ENCODE measurements at regions not wholly inside any gene's neighbourhood (a gene's known extent, or its start where the extent isn't known, plus 50 kb on each side); places are given as distances from the start of the nearest gene placed in this dataset.
"Not testable (repeated sequence)": the region's sequence is repeated elsewhere in the genome, so short reads cannot be mapped to it uniquely, and the experiment has no call there.

DNA sequence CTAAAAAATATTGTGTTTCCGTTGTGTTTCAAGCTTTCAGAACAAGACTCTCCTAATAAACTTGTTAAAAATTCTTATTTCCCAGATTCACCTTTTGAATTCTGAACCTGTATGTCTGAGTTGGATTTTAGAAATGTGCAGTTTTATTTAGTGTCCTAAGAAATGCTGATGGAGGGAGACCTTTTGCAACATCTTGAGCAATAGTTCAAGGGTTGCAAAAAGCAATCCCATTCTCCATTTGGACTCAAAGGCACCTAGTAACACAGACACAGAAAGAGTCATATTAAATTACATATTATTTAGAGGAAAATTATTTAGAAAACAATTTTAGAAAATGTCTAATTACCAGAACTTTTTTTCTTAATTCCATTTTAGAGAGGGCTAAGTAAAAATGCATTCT is 448.5 kb downstream of the FRK start:
- DNase-seq, result no peak
- WGBS (ENCODE audit: insufficient coverage, low lambda C conversion rate), result no CpG with 5 or more reads among the region's 1 CpG

DNA sequence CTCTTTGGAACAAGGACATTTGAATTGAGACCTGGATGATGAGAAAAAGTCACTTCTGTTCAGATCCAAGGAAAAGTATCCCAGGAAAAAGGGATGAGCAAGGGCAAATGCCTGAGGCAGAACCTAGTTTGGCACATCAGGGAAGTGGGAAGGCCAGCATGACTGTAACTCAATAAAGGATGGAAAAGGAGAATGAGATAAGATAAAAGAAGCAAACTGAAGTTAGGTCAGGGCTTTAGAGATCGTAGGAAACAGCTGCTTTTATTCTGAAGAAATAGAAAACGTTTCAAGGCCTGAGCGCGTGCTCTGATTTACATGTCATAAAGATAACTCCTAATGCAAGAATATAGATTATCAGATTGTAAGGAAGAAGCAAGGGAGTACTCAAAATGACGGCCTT is 450.0 kb downstream of the FRK start:
- no peaks in the 10 kb centered on the region for H3K27me3 ChIP-seq (ENCODE audit: control insufficient read depth, insufficient read depth, low read length)

More for the DNA sequence above, 448.5 kb downstream of the FRK start:
- H3K4me1 ChIP-seq (ENCODE audit: control insufficient read depth, insufficient read depth, low read length), result no peaks in the 10 kb centered on the region
- H3K27ac ChIP-seq (ENCODE audit: low read length), result no peak overlapping the region
- no peaks in the 10 kb centered on the region for H3K9me3 ChIP-seq (ENCODE audit: control insufficient read depth, low read depth, low read length)
- H3K27me3 ChIP-seq (ENCODE audit: control insufficient read depth, insufficient read depth, low read length), result no peaks in the 10 kb centered on the region
- H3K4me3 ChIP-seq (ENCODE audit: low read length), result no peak overlapping the region
- no peaks in the 10 kb centered on the region for H3K36me3 ChIP-seq (ENCODE audit: control insufficient read depth, insufficient read depth, low read length)

DNA sequence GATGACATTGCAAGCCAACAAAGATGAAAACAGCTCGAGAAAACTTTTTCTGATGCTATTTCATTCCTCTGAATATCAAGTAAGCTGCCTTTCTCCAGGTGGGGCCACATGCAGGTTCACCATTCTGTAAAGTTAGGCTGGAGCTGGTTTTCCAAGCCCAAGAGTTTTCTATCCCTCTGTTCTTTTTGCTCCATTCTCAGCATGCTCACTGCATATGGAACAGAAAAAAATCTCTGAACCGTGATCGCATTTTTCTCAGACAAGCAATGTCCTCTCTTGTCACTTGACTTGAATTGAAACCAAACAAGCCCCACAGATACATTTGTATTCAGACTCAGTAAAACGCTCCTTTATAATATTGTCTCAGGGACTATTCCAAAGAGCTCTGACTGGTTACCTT is 451.6 kb downstream of the FRK start:
- no peak for DNase-seq
- WGBS (ENCODE audit: insufficient coverage, low lambda C conversion rate), result 83% methylated on average over 2 of the region's 4 CpGs

More for the DNA sequence above, 450.0 kb downstream of the FRK start:
- H3K4me1 ChIP-seq (ENCODE audit: control insufficient read depth, insufficient read depth, low read length), result no peaks in the 10 kb centered on the region
- no peak overlapping the region for H3K4me3 ChIP-seq (ENCODE audit: low read length)
- no peak for DNase-seq
- WGBS (ENCODE audit: insufficient coverage, low lambda C conversion rate), result 15% methylated on average over 4 of the region's 5 CpGs
- no peak overlapping the region for H3K27ac ChIP-seq (ENCODE audit: low read length)
- no peaks in the 10 kb centered on the region for H3K36me3 ChIP-seq (ENCODE audit: control insufficient read depth, insufficient read depth, low read length)
- no peaks in the 10 kb centered on the region for H3K9me3 ChIP-seq (ENCODE audit: control insufficient read depth, low read depth, low read length)

DNA sequence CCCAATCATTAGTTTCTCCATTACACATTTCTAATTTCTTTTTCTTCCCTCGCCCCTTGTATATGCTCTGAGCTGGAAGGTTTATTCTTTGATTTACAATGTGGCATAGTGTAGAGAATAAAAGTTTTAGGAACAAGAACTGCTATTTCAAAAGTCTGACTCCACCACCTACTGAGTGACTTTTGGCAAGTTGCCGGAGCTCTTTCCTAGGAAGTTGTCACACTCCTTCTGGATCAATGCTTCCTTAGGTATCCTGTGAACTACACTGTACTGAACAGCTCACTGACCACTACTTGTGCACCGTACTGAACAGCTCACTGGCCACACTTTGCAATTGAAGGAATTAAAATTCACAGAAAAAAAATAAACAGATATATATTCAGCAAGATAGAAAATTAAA is 458.2 kb downstream of the FRK start:
- no peaks in the 10 kb centered on the region for H3K27me3 ChIP-seq (ENCODE audit: control insufficient read depth, insufficient read depth, low read length)
- no peak for DNase-seq
- no peaks in the 10 kb centered on the region for H3K9me3 ChIP-seq (ENCODE audit: control insufficient read depth, low read depth, low read length)
- WGBS (ENCODE audit: insufficient coverage, low lambda C conversion rate), result 100% methylated on average over 1 of the region's 3 CpGs
- H3K4me1 ChIP-seq (ENCODE audit: control insufficient read depth, insufficient read depth, low read length), result no peaks in the 10 kb centered on the region
- H3K27ac ChIP-seq (ENCODE audit: low read length), result no peak overlapping the region
- no peaks in the 10 kb centered on the region for H3K36me3 ChIP-seq (ENCODE audit: control insufficient read depth, insufficient read depth, low read length)
- no peak overlapping the region for H3K4me3 ChIP-seq (ENCODE audit: low read length)

More for the DNA sequence above, 451.6 kb downstream of the FRK start:
- Histone ChIP-seq H3K4me3 (ENCODE audit: low read length) (no peak overlapping the region), H3K27ac (ENCODE audit: low read length) (no peak overlapping the region), H3K36me3 (ENCODE audit: control insufficient read depth, insufficient read depth, low read length) (no peaks in the 10 kb centered on the region), H3K4me1 (ENCODE audit: control insufficient read depth, insufficient read depth, low read length) (no peaks in the 10 kb centered on the region), H3K27me3 (ENCODE audit: control insufficient read depth, insufficient read depth, low read length) (no peaks in the 10 kb centered on the region), H3K9me3 (ENCODE audit: control insufficient read depth, low read depth, low read length) (no peaks in the 10 kb centered on the region)

DNA sequence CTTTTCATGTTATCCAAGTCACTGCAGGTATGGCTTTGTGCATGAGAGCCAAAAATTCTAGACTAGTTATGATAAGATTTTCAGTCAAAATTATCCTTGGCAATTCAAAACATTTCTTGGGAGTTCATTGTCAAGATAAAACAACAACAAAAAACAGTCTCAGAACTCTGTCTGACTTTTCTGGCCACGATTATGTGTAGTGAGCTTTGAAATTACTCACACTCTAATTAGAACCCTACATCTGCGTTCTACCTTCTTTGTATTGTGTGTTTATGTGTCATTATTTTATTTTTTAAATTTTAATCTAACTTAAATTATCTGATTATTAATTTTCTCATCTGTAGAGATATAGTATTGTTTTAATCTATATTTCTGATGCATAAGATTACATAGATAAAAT is 459.2 kb downstream of the FRK start:
- no peak overlapping the region for H3K4me3 ChIP-seq (ENCODE audit: low read length)
- no peaks in the 10 kb centered on the region for H3K9me3 ChIP-seq (ENCODE audit: control insufficient read depth, low read depth, low read length)
- H3K27ac ChIP-seq (ENCODE audit: low read length), result no peak overlapping the region
- WGBS (ENCODE audit: insufficient coverage, low lambda C conversion rate), result 75% methylated on average over 2 of the region's 2 CpGs
- DNase-seq, result no peak
- no peaks in the 10 kb centered on the region for H3K4me1 ChIP-seq (ENCODE audit: control insufficient read depth, insufficient read depth, low read length)
- no peaks in the 10 kb centered on the region for H3K27me3 ChIP-seq (ENCODE audit: control insufficient read depth, insufficient read depth, low read length)
- H3K36me3 ChIP-seq (ENCODE audit: control insufficient read depth, insufficient read depth, low read length), result no peaks in the 10 kb centered on the region

DNA sequence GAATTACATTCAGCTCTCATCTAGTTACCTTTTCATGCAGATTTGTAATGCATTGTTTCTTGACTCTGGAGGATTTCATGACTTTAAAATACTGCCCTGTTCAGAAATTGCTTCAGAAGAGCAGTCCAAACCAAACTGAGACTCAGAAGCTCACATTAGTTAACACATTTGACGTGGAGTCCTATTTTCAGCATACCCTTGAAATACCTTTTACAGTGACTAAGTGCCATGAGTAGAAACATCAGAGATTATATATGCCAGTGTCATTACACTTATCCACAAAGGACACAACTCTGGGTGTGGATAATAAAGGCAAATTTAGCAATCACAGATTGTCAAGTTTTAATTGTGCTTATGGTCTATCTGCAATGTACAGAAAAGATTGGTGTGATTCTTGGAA is 459.6 kb downstream of the FRK start:
- Histone ChIP-seq H3K4me1 (ENCODE audit: control insufficient read depth, insufficient read depth, low read length) (no peaks in the 10 kb centered on the region), H3K36me3 (ENCODE audit: control insufficient read depth, insufficient read depth, low read length) (no peaks in the 10 kb centered on the region), H3K27me3 (ENCODE audit: control insufficient read depth, insufficient read depth, low read length) (no peaks in the 10 kb centered on the region), H3K27ac (ENCODE audit: low read length) (no peak overlapping the region), H3K9me3 (ENCODE audit: control insufficient read depth, low read depth, low read length) (no peaks in the 10 kb centered on the region), H3K4me3 (ENCODE audit: low read length) (no peak overlapping the region)
- no peak for DNase-seq
- WGBS (ENCODE audit: insufficient coverage, low lambda C conversion rate), result no CpG with 5 or more reads among the region's 1 CpG

DNA sequence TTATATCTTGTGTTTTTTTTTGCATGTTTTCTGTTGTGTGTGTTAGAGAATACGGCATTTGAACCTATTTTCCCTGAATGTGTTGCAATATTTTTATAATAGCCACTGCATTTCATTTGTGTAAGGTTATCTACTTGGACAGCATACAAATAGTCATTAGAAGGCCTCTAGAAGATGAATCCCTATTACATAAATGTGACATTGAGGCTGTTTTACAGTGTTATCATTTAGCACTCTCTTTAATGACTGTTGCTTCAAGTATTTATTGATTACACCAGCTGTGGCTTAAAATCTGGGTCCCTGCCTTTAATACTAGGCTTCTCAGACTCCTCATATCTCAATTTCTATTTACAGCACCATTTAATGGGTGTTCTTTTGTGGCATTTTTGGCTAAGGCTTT is 465.8 kb downstream of the FRK start:
- H3K36me3 ChIP-seq (ENCODE audit: control insufficient read depth, insufficient read depth, low read length), result no peaks in the 10 kb centered on the region
- no peak for DNase-seq
- no CpG with 5 or more reads among the region's 1 CpG for WGBS (ENCODE audit: insufficient coverage, low lambda C conversion rate)

DNA sequence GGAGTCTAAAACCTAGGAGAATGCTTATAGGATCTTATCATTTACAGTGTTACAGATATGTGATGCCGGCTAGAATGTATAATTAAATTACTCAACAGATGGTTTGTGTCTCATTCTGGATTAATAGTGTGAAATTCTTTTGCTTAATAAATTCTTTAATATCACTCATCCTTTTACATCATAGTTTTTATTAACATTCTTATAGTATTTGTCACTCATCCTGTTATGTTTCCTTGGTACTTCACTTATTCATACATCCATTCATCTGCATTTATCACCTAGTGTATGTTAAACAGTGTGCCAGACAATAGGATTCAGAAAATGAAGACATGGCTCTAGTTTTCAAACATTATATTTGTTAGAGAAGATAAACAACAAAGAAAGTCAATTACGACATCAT is 468.7 kb downstream of the FRK start:
- WGBS (ENCODE audit: insufficient coverage, low lambda C conversion rate), result 75% methylated on average over 1 of the region's 2 CpGs
- no peak overlapping the region for H3K27ac ChIP-seq (ENCODE audit: low read length)
- DNase-seq, result no peak

More for the DNA sequence above, 465.8 kb downstream of the FRK start:
- no peaks in the 10 kb centered on the region for H3K27me3 ChIP-seq (ENCODE audit: control insufficient read depth, insufficient read depth, low read length)
- H3K4me1 ChIP-seq (ENCODE audit: control insufficient read depth, insufficient read depth, low read length), result no peaks in the 10 kb centered on the region
- H3K27ac ChIP-seq (ENCODE audit: low read length), result no peak overlapping the region
- H3K4me3 ChIP-seq (ENCODE audit: low read length), result no peak overlapping the region
- H3K9me3 ChIP-seq (ENCODE audit: control insufficient read depth, low read depth, low read length), result no peaks in the 10 kb centered on the region

DNA sequence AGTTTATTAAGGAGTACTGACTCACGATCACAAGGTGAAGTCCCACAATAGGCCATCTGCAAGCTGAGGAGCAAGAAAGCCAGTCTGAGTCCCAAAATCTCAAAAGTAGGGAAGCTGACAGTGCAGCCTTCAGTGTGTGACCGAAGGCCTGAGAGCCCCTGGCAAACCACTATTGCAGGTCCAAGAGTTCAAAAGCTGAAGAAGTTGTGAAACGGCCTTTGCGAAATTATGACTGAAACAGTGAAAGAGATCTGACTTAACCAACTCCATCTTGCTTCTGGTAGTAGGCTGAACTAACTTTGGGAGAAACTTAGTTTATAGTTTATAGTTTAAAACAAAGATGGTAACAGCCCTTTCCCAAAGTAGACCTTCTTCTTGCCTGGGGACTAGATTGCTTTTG is 471.6 kb downstream of the FRK start:
- H3K27me3 ChIP-seq (ENCODE audit: control insufficient read depth, insufficient read depth, low read length); H3K4me3 ChIP-seq (ENCODE audit: low read length); H3K36me3 ChIP-seq (ENCODE audit: control insufficient read depth, insufficient read depth, low read length); H3K9me3 ChIP-seq (ENCODE audit: control insufficient read depth, low read depth, low read length); H3K4me1 ChIP-seq (ENCODE audit: control insufficient read depth, insufficient read depth, low read length); DNase-seq; H3K27ac ChIP-seq (ENCODE audit: low read length): not testable (repeated sequence)
- WGBS (ENCODE audit: insufficient coverage, low lambda C conversion rate), result 100% methylated on average over 1 of the region's 4 CpGs

More for the DNA sequence above, 468.7 kb downstream of the FRK start:
- H3K36me3 ChIP-seq (ENCODE audit: control insufficient read depth, insufficient read depth, low read length), result no peaks in the 10 kb centered on the region
- no peaks in the 10 kb centered on the region for H3K9me3 ChIP-seq (ENCODE audit: control insufficient read depth, low read depth, low read length)
- no peak overlapping the region for H3K4me3 ChIP-seq (ENCODE audit: low read length)
- H3K4me1 ChIP-seq (ENCODE audit: control insufficient read depth, insufficient read depth, low read length), result no peaks in the 10 kb centered on the region
- H3K27me3 ChIP-seq (ENCODE audit: control insufficient read depth, insufficient read depth, low read length), result no peaks in the 10 kb centered on the region

DNA sequence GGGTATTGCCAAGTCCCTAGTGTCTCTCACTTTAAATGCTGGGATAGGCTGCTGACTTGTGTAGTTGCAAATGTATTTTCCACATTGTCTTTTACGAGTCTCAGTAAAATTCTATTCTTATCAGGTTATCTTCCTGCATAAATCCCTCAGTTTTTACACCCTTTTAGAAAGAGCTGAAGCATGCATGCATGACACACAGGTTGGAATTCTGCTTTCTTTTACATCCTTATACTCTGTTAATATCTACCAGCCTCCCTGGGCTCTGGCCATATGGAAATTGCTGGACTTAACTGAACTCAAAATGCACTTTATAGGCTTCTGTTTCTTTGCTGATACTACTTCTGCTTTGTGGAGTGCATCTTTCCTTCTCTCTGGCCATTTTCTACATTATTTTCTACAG is 477.4 kb downstream of the FRK start:
- Histone ChIP-seq H3K4me3 (ENCODE audit: low read length) (no peak overlapping the region), H3K27ac (ENCODE audit: low read length) (no peak overlapping the region), H3K4me1 (ENCODE audit: control insufficient read depth, insufficient read depth, low read length) (no peaks in the 10 kb centered on the region), H3K9me3 (ENCODE audit: control insufficient read depth, low read depth, low read length) (no peaks in the 10 kb centered on the region), H3K36me3 (ENCODE audit: control insufficient read depth, insufficient read depth, low read length) (no peaks in the 10 kb centered on the region), H3K27me3 (ENCODE audit: control insufficient read depth, insufficient read depth, low read length) (no peaks in the 10 kb centered on the region)
- no peak for DNase-seq
- no CpG with 5 or more reads among the region's 1 CpG for WGBS (ENCODE audit: insufficient coverage, low lambda C conversion rate)

DNA sequence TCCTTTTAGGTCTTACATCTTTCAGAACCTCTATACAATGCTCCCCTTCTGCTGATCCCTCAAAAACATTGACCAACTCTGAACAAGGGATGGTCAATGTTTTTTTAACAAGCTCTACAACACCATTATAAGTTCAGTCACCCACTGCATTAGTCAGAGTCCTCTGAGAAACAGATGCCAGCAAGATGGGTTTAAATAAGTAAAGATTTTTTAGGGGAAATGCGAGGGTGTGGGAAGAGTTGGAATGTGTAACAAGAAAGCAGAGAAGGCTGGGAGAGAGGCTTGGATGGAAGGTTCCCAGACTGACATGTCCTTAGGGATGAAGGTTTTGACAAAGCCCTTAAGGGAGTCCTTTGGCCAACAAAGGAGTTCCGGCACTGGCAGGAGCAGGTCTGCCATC is 478.3 kb downstream of the FRK start:
- 86% methylated on average over 1 of the region's 2 CpGs for WGBS (ENCODE audit: insufficient coverage, low lambda C conversion rate)
- no peak for DNase-seq
- Histone ChIP-seq H3K27me3 (ENCODE audit: control insufficient read depth, insufficient read depth, low read length) (no peaks in the 10 kb centered on the region), H3K36me3 (ENCODE audit: control insufficient read depth, insufficient read depth, low read length) (no peaks in the 10 kb centered on the region), H3K4me3 (ENCODE audit: low read length) (no peak overlapping the region), H3K4me1 (ENCODE audit: control insufficient read depth, insufficient read depth, low read length) (no peaks in the 10 kb centered on the region), H3K27ac (ENCODE audit: low read length) (no peak overlapping the region), H3K9me3 (ENCODE audit: control insufficient read depth, low read depth, low read length) (no peaks in the 10 kb centered on the region)
